Thoracic aorta (tissue), 2 donors: ENCODE measurements at regions not wholly inside any gene's neighbourhood (a gene's known extent, or its start where the extent isn't known, plus 50 kb on each side); places are given as distances from the start of the nearest gene placed in this dataset.

Experiments
- ATAC-seq: fragments of 150-250 bp; one replicate; pipeline ENCODE4 v1.8.0; 2017; ENCODE audit warnings: low read depth; ENCODE audit not compliant: insufficient number of reproducible peaks, low FRiP score
- DNase-seq: peaks from one replicate; pipeline ENCODE4 v3.0.0-alpha.2; 2020; ENCODE audit warnings: low spot score
- H3K27ac ChIP-seq, 2 donors: fragments of 200-600 bp; sonication (generic); 1 replicate in 1 of 2; 2 replicates in 1 of 2; pipeline ENCODE4 v1.5.1; 2016; ENCODE audit warnings: mild to moderate bottlenecking in 2 of 2, moderate library complexity in 2 of 2
- H3K27me3 ChIP-seq: fragments of 200-600 bp; sonication (generic); replicated peaks from 2 replicates; pipeline ENCODE4 v1.6.0; 2016; ENCODE audit warnings: mild to moderate bottlenecking; ENCODE audit not compliant: insufficient read depth
- H3K36me3 ChIP-seq: fragments of 200-600 bp; sonication (generic); one replicate; pipeline ENCODE4 v1.5.1; 2016
- H3K4me1 ChIP-seq, 2 donors: fragments of 200-600 bp; sonication (generic); 1 replicate in 1 of 2; 2 replicates in 1 of 2; pipeline versions ENCODE4 v1.5.1 to v1.6.0; 2016; ENCODE audit warnings: low read depth in 2 of 2, mild to moderate bottlenecking in 1 of 2; ENCODE audit not compliant: control insufficient read depth in 1 of 2
- H3K4me3 ChIP-seq: fragments of 200-600 bp; sonication (generic); 2 replicates; pipeline ENCODE4 v1.5.1; 2016; ENCODE audit warnings: mild to moderate bottlenecking
- H3K9me3 ChIP-seq: fragments of 200-600 bp; sonication (generic); 2 replicates; pipeline ENCODE4 v1.5.1; 2016
- CTCF ChIP-seq: fragments of 200-600 bp; sonication (generic); IDR thresholded peaks from one replicate; pipeline ENCODE4 v1.5.1; 2019; ENCODE audit warnings: antibody characterized with exemption

GRCh38 chrX:10034740-10035260 is 67.6 kb downstream of the CLDN34 start:
- Histone ChIP-seq H3K4me3 (no peak overlapping the region), H3K27me3 (no peaks in the 10 kb centered on the region), H3K4me1 (no peaks in the 10 kb centered on the region), H3K36me3 (no peaks in the 10 kb centered on the region), H3K9me3 (no peaks in the 10 kb centered on the region), H3K27ac (no peak overlapping the region)
- no peak for TF ChIP-seq CTCF
- ATAC-seq (no peak), DNase-seq (no peak)

DNA sequence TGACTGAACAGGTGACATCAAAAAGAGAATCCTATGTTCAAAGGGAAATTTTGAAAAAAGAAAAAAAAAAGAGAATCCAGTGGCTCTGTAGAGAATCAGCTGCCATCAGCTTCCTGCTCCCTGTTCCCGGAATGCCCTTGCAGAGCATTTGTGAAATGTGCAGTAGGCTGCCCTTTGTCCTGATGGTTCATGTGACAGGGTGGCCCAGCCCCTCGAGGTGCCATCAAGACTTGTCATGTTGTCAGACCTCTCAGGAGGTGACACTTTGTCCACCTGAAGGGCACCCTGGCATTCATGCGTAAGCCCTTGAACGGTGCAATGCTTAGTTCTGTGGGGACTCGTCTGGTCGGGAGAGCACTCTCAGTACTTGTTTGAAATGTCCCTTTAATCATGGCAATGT is 71.4 kb downstream of the CLDN34 start:
- Histone ChIP-seq H3K4me1 (no peaks in the 10 kb centered on the region), H3K27me3 (no peaks in the 10 kb centered on the region), H3K9me3 (no peaks in the 10 kb centered on the region), H3K36me3 (no peaks in the 10 kb centered on the region), H3K27ac (no peak overlapping the region), H3K4me3 (no peak overlapping the region)
- ATAC-seq (no peak), DNase-seq (no peak)
- no peak for TF ChIP-seq CTCF

DNA sequence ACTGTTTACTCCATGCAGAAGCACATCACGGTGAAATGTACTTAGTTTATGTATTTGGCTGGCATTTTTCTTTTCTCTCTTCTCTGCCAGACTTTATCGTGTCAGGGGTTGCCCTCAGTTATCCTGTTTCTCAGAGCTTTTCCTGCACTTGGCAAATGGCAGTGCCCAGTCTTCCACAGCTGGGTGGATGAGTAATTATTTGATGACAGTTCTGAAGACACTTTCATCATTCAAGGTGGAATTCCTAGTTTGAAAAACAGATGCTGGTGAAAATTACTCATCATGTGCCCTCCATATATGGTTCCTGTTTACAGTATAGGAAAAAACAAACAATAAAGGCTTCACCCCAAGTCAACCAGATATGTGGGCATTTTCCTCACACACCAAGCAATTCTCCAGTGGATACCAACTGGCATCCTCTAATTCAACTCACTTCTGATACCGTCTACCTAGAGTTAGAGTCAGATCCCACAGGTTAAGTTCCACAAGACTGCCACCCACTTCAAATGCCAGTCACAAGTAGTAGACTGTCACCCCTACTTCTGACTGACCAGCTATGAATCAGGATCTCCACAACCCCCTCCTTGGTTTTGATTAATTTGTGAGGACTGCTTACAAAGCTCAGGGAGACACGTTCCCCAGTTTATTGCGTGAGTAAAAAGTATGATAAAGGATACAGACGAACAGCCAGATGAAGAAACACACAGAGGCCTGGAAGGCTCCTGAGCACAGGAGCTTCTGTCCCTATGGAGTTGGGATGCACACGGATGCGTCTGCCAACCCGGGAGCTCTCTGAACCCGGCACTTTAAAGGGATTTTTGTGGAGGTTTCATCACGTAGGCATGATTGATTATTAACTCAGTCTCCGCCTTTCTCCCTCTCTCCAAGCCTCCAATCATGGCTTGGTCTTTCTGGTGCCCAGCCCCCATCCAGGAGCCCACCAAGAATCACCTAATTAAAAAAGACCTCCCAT is 72.9 kb downstream of the CLDN34 start:
- no peak for ATAC-seq
- Histone ChIP-seq H3K27me3 (no peaks in the 10 kb centered on the region), H3K4me1 (peaks cover 4 to 5% of the 10 kb centered on the region in 2 donors), H3K9me3 (no peaks in the 10 kb centered on the region), H3K4me3 (no peak overlapping the region), H3K27ac (no peak overlapping the region), H3K36me3 (no peaks in the 10 kb centered on the region)
- no peak for TF ChIP-seq CTCF
- no peak for DNase-seq

DNA sequence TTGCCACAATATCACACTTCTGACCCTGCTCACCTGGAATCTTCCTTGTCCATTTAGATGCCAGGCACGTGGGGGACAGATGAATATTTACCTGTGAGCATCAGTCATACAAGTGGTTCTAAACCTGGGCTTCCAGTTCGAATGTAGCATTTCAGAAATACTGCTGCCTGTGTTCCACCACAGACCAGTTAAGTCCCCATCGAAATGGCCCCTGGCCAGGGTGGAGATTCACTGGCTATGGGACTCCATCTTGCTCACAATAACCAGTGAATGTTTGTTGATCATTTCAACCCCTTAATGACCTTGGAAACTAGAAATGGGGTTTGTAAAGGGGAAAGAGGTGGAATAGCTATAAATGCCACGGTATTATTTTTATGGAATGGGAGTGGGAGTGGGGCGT is 73.8 kb downstream of the CLDN34 start:
- H3K4me1 ChIP-seq, result peaks cover 7 to 11% of the 10 kb centered on the region in 2 donors
- DNase-seq, result no peak
- H3K27me3 ChIP-seq, result no peaks in the 10 kb centered on the region
- no peak overlapping the region for H3K27ac ChIP-seq
- no peak overlapping the region for H3K4me3 ChIP-seq
- H3K36me3 ChIP-seq, result no peaks in the 10 kb centered on the region
- no peaks in the 10 kb centered on the region for H3K9me3 ChIP-seq
- no peak for TF ChIP-seq CTCF
- no peak for ATAC-seq

DNA sequence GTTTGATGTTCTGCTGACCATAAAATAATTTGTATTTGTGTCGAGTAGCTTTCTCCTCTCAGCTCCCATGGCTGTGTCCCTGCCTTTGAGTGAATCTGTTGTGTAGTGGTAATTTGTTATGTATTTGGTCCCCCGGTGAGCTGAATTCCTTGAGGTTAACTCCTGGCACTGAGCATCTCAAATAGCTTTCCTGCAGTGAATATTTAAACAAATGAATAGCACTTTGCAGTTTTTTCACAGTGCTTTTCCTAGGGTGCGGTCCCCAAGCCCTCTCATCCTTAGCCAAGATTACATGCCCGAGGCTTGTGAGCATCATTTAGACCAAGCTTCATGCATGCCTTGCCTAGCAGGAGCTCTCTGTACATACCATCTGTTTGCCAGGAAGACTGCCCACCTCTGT is 74.2 kb downstream of the CLDN34 start:
- no peak for TF ChIP-seq CTCF
- Histone ChIP-seq H3K27ac (no peak overlapping the region), H3K36me3 (no peaks in the 10 kb centered on the region), H3K9me3 (no peaks in the 10 kb centered on the region), H3K4me3 (no peak overlapping the region), H3K27me3 (no peaks in the 10 kb centered on the region), H3K4me1 (peaks cover 7 to 14% of the 10 kb centered on the region in 2 donors)
- ATAC-seq, result no peak
- DNase-seq, result no peak
